ENCODE measurements at regions not wholly inside any gene's neighbourhood (a gene's known extent, or its start where the extent isn't known, plus 50 kb on each side); places are given as distances from the start of the nearest gene placed in this dataset.

DNA sequence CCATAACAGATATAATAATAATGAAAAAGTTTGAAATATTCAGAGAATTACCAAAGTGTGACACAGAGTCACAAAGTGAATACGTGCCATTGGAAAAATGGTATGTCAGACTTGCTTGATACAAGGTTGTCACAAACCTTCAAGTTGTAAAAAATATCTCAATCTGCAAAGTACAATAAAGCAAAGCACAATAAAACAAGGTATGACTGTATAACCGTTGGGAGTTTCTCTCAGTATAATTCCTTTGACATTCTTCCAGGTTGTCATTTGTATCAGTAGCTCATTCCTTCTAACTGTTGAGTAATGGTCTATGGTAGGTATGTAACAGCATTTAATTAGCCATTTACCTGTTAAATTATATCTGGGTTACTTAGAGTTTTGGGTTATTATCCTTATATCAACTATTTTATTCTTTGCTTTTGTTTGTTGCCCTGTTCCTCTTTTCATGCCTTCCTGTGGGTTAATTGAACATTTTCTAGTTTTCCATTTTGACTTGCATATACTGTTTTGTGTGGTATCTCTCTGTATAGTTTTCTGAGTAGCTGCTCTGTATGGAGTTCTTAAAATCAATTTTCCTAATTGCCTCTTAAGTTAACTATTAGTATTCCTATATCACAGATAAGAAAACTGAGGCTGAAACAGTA, 112.5 kb downstream of the SUCNR1 start:
- no peak for ATAC-seq
- Mint-ChIP-seq H3K27ac (no peak overlapping the region), H3K9me3 (no peaks in the 10 kb centered on the region), H3K36me3 (no peaks in the 10 kb centered on the region)
- no peak for DNase-seq (ENCODE audit: low spot score in 2 of 2)

DNA sequence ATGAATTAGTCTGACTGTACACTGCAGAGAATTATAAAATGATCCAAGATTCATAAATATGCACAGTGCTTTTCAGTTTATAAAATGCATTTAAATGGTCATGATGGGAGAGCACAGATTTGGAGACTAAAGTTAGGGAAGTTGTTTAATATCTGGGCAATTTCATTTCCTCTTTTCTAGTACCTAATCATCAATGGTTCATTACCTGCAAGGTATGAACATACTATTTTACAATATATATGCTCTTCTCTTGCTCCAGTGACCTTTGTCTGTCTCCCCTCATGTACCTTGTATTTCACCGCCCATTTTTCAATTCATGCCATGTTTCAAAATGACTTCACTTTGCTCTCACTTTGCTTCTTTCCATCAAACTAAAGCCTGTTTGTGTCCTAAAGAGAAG, 114.5 kb downstream of the SUCNR1 start:
- Mint-ChIP-seq H3K9me3 (no peaks in the 10 kb centered on the region), H3K36me3 (no peaks in the 10 kb centered on the region), H3K27ac (no peak overlapping the region)
- no peak for DNase-seq (ENCODE audit: low spot score in 2 of 2)
- no peak for ATAC-seq

DNA sequence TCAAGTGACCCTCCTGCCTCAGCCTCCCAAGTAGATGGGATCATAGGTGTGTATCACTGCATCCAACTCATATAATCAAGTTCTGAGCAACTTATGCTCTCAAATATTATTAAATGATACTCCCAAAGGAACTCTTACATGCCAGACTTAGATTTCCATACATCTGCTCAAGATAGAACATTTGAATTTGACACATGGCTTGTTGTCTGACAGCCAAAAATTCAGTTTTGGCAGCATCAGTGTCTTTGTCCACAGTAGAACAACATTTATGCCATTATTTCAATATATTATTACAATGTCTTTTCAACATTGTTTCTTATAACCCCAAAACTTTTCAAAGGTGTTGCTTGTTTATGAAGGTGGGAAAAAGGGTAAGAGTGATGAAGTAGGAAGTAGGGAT, 116.2 kb downstream of the SUCNR1 start:
- Mint-ChIP-seq H3K27ac (no peak overlapping the region), H3K9me3 (no peaks in the 10 kb centered on the region), H3K36me3 (no peaks in the 10 kb centered on the region)
- ATAC-seq: no peak
- no peak for DNase-seq (ENCODE audit: low spot score in 2 of 2)

DNA sequence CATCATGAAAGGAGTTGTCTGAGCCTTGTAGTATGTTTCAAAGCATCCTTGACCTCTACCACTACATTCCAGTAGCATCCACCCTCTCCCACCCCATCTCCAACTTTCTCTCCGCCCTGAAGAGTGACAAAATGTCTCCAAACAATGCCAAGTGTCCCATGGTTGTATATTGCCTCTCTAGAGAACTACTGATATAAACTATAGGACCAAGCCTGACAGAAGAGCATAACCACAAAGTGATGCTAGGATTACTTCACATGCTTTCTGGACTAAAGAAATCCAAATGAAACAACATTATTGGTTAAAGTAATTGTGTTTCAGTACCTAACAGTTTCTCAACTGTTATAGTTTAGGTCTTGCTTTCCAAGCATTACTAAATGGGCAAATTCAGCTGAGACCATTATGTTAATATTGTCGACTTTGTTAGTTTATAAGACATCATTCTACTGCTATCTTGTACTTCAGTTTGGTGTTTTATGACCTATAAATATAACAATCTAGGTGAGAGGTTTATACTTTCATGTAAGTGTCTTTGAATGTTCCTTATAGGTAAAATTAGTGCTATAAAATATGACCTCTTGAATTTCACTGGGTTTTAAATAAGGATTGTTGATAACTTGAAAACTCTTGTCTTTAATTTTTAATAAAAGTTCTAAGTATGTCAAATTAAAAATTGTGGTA, 117.4 kb downstream of the SUCNR1 start:
- H3K27ac Mint-ChIP-seq: no peak overlapping the region
- H3K9me3 Mint-ChIP-seq: no peaks in the 10 kb centered on the region
- no peaks in the 10 kb centered on the region for H3K36me3 Mint-ChIP-seq
- DNase-seq (ENCODE audit: low spot score in 2 of 2) (no peak), ATAC-seq (no peak)

DNA sequence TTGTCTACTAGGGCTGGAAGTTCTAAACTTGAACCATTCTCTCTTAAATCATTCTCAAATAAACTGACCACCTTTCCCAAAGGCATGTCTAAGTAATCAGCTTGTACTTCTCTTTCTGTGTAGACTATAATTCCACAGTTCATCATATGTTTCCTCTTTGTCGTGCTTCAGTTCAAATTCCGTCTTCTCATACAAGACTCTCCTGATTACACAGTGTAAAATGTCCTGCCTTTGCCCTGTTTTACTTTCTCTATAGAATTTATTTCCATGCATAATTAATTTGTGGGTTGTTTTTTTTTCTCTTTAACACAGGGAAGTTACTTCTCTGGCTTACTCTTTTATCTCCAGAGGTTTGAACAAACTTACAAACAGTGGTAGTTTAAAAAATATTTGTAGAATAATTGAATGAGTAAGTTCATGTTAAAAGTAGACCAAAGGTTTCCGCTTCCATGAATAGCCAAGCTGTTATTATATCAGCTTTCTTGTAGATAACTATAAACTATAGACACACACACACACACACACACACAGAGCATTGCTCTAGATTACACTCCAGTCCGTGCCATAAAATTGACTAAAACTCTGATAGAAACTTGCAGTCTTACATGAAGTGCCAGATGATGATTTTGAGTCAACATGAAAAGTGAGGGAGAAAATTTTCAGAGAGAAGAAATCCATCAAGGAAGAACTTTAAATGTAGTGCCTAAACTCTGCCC, 119.0 kb downstream of the SUCNR1 start:
- DNase-seq (ENCODE audit: low spot score in 2 of 2) (no peak), ATAC-seq (no peak)
- no peaks in the 10 kb centered on the region for H3K9me3 Mint-ChIP-seq
- H3K36me3 Mint-ChIP-seq: no peaks in the 10 kb centered on the region
- no peak overlapping the region for H3K27ac Mint-ChIP-seq

DNA sequence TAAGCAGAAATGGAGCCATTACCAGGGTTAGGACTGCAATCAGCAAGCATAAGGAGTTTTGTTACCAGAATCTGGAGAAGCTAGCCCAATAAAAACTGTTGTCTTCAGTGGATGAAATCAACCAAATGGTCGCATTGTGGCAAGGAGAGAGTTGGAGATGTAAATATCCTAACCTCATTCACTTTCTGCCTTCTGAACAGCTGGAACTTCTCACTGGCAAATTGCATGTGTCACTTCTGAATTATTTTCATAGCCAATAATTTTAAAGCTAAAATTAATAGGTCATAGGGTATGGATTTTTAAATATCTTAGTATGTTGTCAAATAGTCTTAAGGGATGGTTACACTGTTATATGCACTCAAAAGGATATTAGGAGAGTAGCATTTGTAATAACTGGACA, 121.6 kb downstream of the SUCNR1 start:
- ATAC-seq: no peak
- no peak for DNase-seq (ENCODE audit: low spot score in 2 of 2)
- H3K9me3 Mint-ChIP-seq: no peaks in the 10 kb centered on the region
- H3K27ac Mint-ChIP-seq: no peak overlapping the region
- no peaks in the 10 kb centered on the region for H3K36me3 Mint-ChIP-seq

DNA sequence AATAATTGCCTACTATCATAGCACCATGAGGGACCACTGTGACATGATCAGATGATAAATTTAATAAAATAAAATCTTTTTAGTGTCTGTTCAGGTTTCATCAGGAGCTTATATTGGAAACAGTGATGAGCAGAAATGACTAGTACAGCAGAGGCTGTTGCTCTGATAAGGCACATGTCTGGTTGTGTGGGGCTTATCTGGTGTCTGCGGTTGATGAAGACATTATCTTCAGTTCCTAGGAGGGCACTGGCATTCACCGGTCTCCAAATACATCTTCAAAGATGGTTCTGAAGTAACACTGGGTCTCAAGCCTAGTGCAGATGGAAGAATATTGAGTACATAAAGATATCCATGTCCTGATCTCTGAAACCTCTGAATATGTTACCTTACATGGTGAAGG, 125.3 kb downstream of the SUCNR1 start:
- Mint-ChIP-seq H3K27ac (no peak overlapping the region), H3K9me3 (no peaks in the 10 kb centered on the region), H3K36me3 (no peaks in the 10 kb centered on the region)
- DNase-seq (ENCODE audit: low spot score in 2 of 2): no peak
- ATAC-seq: no peak

DNA sequence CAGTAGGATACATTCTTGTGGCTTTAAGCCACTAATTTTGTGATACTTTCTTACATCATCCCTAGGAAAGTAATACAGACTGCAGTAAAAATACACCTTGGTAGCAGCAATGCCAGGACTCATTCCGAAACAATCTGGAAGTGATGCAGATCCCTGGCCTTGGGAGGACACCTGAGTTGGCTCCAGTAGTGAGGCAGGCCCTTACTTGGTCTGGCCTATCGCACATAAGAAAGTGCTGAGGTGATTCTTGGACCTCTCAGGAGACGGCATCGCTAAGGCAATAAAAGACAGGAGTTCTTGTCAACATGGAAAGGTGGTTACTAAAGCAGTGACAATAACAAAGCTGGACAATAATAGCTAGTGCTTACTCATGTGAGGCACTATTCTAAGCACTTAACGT, 126.5 kb downstream of the SUCNR1 start:
- H3K9me3 Mint-ChIP-seq: no peaks in the 10 kb centered on the region
- ATAC-seq: no peak
- H3K27ac Mint-ChIP-seq: no peak overlapping the region
- no peaks in the 10 kb centered on the region for H3K36me3 Mint-ChIP-seq
- DNase-seq (ENCODE audit: low spot score in 2 of 2): no peak

DNA sequence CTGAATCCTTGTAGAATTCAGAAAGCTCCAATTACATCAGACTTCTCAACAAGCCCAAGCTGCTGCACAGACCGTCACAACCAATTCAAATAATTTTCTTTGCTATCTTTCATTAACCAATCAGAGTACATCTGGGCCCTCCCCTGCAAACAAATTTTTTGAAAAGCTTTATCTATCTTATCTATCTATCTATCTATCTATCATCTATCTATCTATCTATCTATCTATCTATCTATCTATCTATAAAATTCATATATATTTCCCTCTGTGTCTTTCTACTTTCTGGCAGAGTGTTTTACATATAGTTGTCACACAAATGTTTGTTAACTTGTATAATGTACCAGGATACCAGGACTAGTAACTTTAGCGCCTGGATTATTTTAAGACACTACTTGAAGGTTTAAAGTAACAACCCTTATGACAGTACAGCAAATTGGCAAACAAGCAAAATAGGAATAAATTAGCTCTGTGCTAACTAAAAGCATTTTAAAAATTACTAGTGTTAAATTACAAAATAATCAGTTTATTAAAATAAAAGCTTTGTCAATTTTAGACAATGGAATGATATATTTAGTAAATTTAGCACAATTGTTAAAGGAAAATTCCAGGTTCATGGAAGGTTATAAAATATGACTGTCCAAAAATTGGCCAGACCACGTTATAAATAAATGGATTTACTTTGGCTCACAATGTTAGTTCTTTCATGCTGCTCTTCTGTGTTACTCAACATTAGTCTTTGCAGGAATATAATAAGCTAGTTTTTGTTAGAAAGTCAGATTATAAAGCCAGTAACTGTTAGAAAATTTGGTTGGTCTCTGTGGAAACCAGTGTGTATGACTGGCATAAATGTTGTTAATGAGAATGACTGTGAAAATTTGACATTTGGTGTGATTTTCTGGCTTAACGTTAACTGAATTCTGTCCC, 138.6 kb downstream of the SUCNR1 start:
- no peaks in the 10 kb centered on the region for H3K36me3 Mint-ChIP-seq

DNA sequence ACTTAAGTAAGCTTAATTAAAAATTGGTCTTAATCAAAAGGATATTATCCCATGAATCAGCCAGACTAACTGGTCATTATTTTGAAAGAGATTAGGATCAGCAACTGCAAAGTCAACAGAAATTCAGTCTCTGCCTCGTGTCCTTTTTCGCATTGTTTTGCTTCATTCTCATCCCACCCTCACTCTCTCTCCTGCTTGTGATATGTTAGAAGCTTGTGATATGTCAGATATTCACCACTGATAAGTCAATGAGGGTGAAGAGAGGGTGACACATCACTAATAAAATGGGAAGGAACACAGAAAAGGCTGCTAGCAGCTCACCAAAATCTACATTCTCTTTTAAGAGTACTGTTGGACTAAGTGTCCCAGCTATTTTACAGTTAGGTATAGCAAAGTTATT, 146.1 kb downstream of the SUCNR1 start:
- ATAC-seq (no peak), DNase-seq (ENCODE audit: low spot score in 2 of 2) (no peak)
- no peaks in the 10 kb centered on the region for H3K36me3 Mint-ChIP-seq
- no peak overlapping the region for H3K27ac Mint-ChIP-seq
- H3K9me3 Mint-ChIP-seq: no peaks in the 10 kb centered on the region

More for the DNA sequence above, 138.6 kb downstream of the SUCNR1 start:
- DNase-seq (ENCODE audit: low spot score in 2 of 2) (no peak), ATAC-seq (no peak)
- Mint-ChIP-seq H3K9me3 (no peaks in the 10 kb centered on the region), H3K27ac (no peak overlapping the region)

DNA sequence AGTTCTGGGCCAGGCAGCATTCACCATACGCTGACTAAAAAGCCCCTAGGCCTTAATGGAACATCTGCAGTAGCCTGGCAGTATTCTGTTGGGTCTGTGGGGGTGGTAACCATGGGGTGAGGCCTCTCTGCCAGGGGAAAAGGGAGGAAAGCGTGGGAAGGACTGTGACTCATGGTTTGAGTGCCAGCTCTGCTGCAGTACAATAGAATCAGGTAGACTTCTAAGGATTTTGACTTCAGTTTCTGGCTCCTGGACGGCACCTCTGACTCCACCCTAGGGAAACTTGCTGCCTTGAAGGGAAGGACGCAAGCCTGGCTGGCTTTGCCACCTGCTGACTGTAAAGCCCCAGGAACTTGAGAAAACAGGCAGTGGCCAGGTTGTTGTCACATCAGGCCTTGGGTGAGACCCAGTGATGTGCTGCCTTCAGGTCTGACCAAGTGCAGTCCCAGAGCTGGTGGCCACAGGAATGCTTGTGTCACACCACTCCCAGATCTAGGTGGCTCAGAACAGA, 148.6 kb downstream of the SUCNR1 start:
- Mint-ChIP-seq H3K27ac (peak overlapping the region in 1 of 2 donors; percentile 28), H3K9me3 (no peaks in the 10 kb centered on the region), H3K36me3 (no peaks in the 10 kb centered on the region)
- DNase-seq (ENCODE audit: low spot score in 2 of 2): no peak
- peak; percentile 46 to 79 for ATAC-seq

DNA sequence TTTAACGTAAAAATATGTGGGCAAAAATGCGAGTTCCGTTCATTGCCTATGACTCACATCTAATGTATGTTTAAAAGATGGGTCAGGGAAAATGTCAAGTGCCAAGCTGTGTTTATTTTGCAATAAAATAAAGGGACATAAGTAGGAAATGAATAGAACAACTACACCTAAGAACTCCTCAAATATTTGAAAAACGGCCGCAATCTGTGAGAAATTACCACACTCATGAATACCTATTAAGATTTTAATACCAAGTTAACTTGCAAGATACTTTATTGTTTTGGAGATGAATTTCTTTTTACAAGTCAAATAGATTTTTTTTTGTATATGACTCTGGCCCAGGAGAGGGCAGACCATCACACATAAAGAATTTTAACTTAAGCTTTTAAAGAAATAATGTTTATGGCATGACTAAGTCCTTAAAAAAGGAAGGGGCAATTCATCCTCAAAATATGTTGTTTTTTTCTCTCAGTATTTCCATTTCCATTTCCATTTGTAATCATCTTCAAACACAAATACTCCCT, 152.7 kb downstream of the SUCNR1 start:
- Mint-ChIP-seq H3K36me3 (no peaks in the 10 kb centered on the region), H3K9me3 (no peaks in the 10 kb centered on the region), H3K27ac (no peak overlapping the region)
- DNase-seq (ENCODE audit: low spot score in 2 of 2) (no peak), ATAC-seq (no peak)

DNA sequence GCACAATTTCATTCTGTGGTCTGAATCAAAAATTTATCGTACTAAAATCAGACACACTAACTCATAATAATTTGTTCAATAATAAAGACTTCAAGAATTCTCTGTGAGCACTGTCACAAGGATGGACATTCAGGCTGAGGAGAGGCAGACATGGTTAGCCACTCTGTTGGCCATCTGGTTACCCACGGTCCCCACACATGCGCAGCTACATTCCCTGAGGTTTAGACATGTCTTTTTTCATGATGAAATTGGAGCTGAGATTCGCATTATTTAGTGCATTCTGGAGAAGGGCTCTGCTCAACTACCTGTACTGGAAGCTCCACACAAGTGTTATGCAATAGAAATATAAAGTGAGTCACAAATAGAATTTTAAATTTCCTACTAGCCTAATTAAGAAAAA, 156.9 kb downstream of the SUCNR1 start:
- H3K27ac Mint-ChIP-seq: no peak overlapping the region
- H3K9me3 Mint-ChIP-seq: peaks cover 5 to 14% of the 10 kb centered on the region in 2 donors
- H3K36me3 Mint-ChIP-seq: peaks cover 0 to 9% of the 10 kb centered on the region in 2 donors
- DNase-seq (ENCODE audit: low spot score in 2 of 2) (no peak), ATAC-seq (no peak)

DNA sequence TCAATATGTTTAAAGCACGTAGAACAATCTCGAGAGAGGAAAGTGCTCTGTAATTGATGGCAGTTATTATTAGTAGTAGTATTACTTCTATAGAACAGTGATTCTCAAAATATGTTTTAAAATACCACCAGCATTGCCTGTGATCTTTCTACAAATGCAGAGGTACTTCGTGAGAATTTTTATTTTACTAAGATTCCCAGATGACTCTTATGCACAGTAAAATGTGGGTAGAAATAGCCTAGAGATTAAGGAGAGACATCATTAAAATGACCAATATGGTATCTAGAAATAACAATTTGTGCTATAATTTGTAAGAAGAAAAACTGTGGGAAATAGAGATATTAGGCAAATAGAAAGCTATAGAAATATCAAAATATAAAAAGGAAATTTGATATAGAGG, 157.9 kb downstream of the SUCNR1 start:
- no peak for DNase-seq (ENCODE audit: low spot score in 2 of 2)
- peaks cover 5 to 21% of the 10 kb centered on the region in 2 donors for H3K9me3 Mint-ChIP-seq
- no peak for ATAC-seq
- no peak overlapping the region for H3K27ac Mint-ChIP-seq
- H3K36me3 Mint-ChIP-seq: peaks cover 0 to 18% of the 10 kb centered on the region in 2 donors

DNA sequence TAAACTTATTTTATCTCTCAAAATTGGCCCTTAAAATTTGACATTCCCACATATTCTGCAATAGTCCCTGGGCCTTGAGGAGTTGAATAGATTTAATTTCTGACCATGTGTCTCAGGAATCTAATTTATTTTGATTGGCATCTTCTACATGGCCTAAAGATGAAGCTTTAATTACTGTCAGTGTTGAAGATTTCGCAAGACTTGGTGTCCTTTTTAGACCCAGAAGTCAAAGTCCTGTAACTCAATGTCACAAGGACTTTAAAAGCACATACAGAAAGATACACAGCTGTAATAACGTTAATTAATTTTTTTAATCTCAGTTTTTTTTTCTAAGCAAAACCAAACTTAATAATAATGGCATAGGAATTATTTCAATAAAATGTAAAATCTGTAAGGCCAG, 163.9 kb downstream of the SUCNR1 start:
- peaks cover 5 to 26% of the 10 kb centered on the region in 2 donors for H3K9me3 Mint-ChIP-seq
- no peak for DNase-seq (ENCODE audit: low spot score in 2 of 2)
- no peak overlapping the region for H3K27ac Mint-ChIP-seq
- no peak for ATAC-seq
- peaks cover 0 to 24% of the 10 kb centered on the region in 2 donors for H3K36me3 Mint-ChIP-seq

DNA sequence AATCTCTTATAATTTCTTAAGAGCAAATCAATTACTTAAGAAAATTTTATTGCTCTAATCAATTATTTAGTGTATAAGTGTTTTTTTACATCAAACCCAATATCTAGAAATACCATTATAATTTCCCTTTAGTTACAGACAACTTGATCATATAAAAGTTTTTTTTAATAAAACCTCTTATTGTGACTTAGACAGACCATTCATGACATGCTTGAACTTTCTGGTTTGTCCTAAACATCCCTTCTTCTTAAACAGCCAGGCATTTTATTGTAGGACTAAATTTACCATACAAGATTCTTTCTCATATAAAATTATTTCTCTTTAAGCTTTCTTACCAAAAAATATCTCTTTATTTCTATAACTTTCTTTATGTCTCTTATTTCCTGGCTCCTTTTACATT, 164.5 kb downstream of the SUCNR1 start:
- Mint-ChIP-seq H3K9me3 (peaks cover 5 to 26% of the 10 kb centered on the region in 2 donors), H3K36me3 (peaks cover 0 to 24% of the 10 kb centered on the region in 2 donors), H3K27ac (no peak overlapping the region)
- no peak for ATAC-seq
- DNase-seq (ENCODE audit: low spot score in 2 of 2): no peak

Measured in activated naive CD4-positive, alpha-beta T cell treated with anti-CD3 and anti-CD28 coated beads, Interleukin-2, amount 50 U/mL, for 72 hours (primary cell).